SK-N-MC (cell line): ENCODE measurements at regions not wholly inside any gene's neighbourhood (a gene's known extent, or its start where the extent isn't known, plus 50 kb on each side); places are given as distances from the start of the nearest gene placed in this dataset.

Experiments
- DNase-seq: peaks from one replicate; pipeline ENCODE4 v3.0.0-alpha.2; 2011; ENCODE audit warnings: low read depth, low spot score
- H3K27ac ChIP-seq: fragments of 200-600 bp; sonication (generic); 2 replicates; pipeline ENCODE4 v1.5.1; 2016; ENCODE audit warnings: mixed run types
- H3K36me3 ChIP-seq: fragments of 200-600 bp; sonication (generic); 2 replicates; pipeline ENCODE4 v1.6.1; 2017; ENCODE audit warnings: antibody characterized with exemption, low read length, mixed read lengths; ENCODE audit not compliant: insufficient read depth
- H3K4me3 ChIP-seq: fragments of 200-600 bp; sonication (generic); 2 replicates; pipeline ENCODE4 v1.5.1; 2016
- H3K9ac ChIP-seq: fragments of 200-600 bp; sonication (generic); 2 replicates; pipeline ENCODE4 v1.8.0; 2017; ENCODE audit warnings: mixed run types, mixed read lengths; ENCODE audit not compliant: insufficient read length
- H3K9me3 ChIP-seq: fragments of 200-600 bp; sonication (generic); 2 replicates; pipeline ENCODE4 v1.6.1; 2017; ENCODE audit warnings: low read depth, mild to moderate bottlenecking, antibody characterized with exemption, low read length, moderate library complexity, mixed read lengths
- EZH2 ChIP-seq: fragments of 200-600 bp; sonication (generic); IDR thresholded peaks from one replicate; pipeline ENCODE4 v1.6.1; 2017; ENCODE audit warnings: antibody characterized with exemption
- FOXP2 ChIP-seq: optimal IDR thresholded peaks from 2 replicates; pipeline ENCODE3; 2011; ENCODE audit warnings: mild to moderate bottlenecking, moderate library complexity; ENCODE audit not compliant: insufficient read depth; ENCODE audit errors: extremely low read length, control extremely low read depth
- POLR2AphosphoS5 ChIP-seq: IDR thresholded peaks from 2 replicates; pipeline ENCODE4 v1.6.1; 2012; ENCODE audit warnings: mild to moderate bottlenecking, low read depth, low read length, borderline replicate concordance

- Histone ChIP-seq H3K9ac (no peak overlapping the region), H3K9me3 (no peaks in the 10 kb centered on the region), H3K4me3 (no peak overlapping the region), H3K36me3 (no peaks in the 10 kb centered on the region), H3K27ac (no peak overlapping the region)
- TF ChIP-seq POLR2AphosphoS5 (no peak), FOXP2 (no peak), EZH2 (no peak)
- DNase-seq, result no peak
These were observed 1359.7 kb upstream of the RAG2 start for GRCh38 chr11:37957717-37958116.

- Histone ChIP-seq H3K36me3 (no peaks in the 10 kb centered on the region), H3K9me3 (no peaks in the 10 kb centered on the region), H3K9ac (no peak overlapping the region), H3K4me3 (peak overlapping the region; percentile 6; the same call in 1 of the 2 replicates), H3K27ac (no peak overlapping the region; the same call in 1 of the 2 replicates)
- TF ChIP-seq EZH2, result no peak
- no peak for TF ChIP-seq FOXP2
- TF ChIP-seq POLR2AphosphoS5, result no peak; the same call in 1 of the 2 replicates
- peak; percentile 32 for DNase-seq
These were observed 1354.0 kb upstream of the RAG2 start for GRCh38 chr11:37951996-37952395.

- DNase-seq, result no peak
- TF ChIP-seq FOXP2, result no peak
- no peak for TF ChIP-seq POLR2AphosphoS5
- TF ChIP-seq EZH2, result no peak
- Histone ChIP-seq H3K27ac (no peak overlapping the region), H3K36me3 (no peaks in the 10 kb centered on the region), H3K9me3 (peaks cover 6% of the 10 kb centered on the region; the same call in 1 of the 2 replicates), H3K4me3 (no peak overlapping the region), H3K9ac (no peak overlapping the region)
These were observed 1350.2 kb upstream of the RAG2 start for GRCh38 chr11:37948258-37948657.

- peaks cover 6% of the 10 kb centered on the region; the same call in 1 of the 2 replicates for H3K9me3 ChIP-seq
- H3K36me3 ChIP-seq, result no peaks in the 10 kb centered on the region
- no peak overlapping the region for H3K9ac ChIP-seq
- no peak overlapping the region for H3K4me3 ChIP-seq
- no peak for DNase-seq
- TF ChIP-seq POLR2AphosphoS5 (no peak), FOXP2 (no peak), EZH2 (no peak)
- no peak overlapping the region for H3K27ac ChIP-seq
These were observed 1349.8 kb upstream of the RAG2 start for GRCh38 chr11:37947821-37948220.

- TF ChIP-seq FOXP2 (no peak), POLR2AphosphoS5 (no peak), EZH2 (no peak)
- Histone ChIP-seq H3K9me3 (peaks cover 6% of the 10 kb centered on the region; the same call in 1 of the 2 replicates), H3K36me3 (no peaks in the 10 kb centered on the region), H3K27ac (no peak overlapping the region), H3K9ac (no peak overlapping the region), H3K4me3 (no peak overlapping the region)
- DNase-seq, result peak; percentile 14
These were observed 1348.2 kb upstream of the RAG2 start for GRCh38 chr11:37946155-37946766.

- Histone ChIP-seq H3K27ac (no peak overlapping the region), H3K9ac (no peak overlapping the region), H3K4me3 (no peak overlapping the region), H3K9me3 (peaks cover 6% of the 10 kb centered on the region; the same call in 1 of the 2 replicates), H3K36me3 (no peaks in the 10 kb centered on the region)
- no peak for TF ChIP-seq FOXP2
- no peak for TF ChIP-seq EZH2
- no peak for TF ChIP-seq POLR2AphosphoS5
- no peak for DNase-seq
These were observed 1344.0 kb upstream of the RAG2 start for GRCh38 chr11:37942081-37942480.

- H3K9me3 ChIP-seq, result no peaks in the 10 kb centered on the region
- no peak overlapping the region for H3K4me3 ChIP-seq
- no peak for TF ChIP-seq EZH2
- no peak for TF ChIP-seq POLR2AphosphoS5
- TF ChIP-seq FOXP2, result no peak
- no peak for DNase-seq
- H3K36me3 ChIP-seq, result no peaks in the 10 kb centered on the region
- H3K27ac ChIP-seq, result no peak overlapping the region
- no peak overlapping the region for H3K9ac ChIP-seq
These were observed 1331.1 kb upstream of the RAG2 start for GRCh38 chr11:37929100-37929653.

GRCh38 chr11:37926772-37927171, 1328.7 kb upstream of the RAG2 start:
- TF ChIP-seq EZH2, result no peak
- no peak for TF ChIP-seq FOXP2
- TF ChIP-seq POLR2AphosphoS5, result no peak
- Histone ChIP-seq H3K27ac (no peak overlapping the region), H3K36me3 (no peaks in the 10 kb centered on the region), H3K9ac (no peak overlapping the region), H3K4me3 (no peak overlapping the region), H3K9me3 (no peaks in the 10 kb centered on the region)
- DNase-seq, result no peak
